ENCODE measurements at regions not wholly inside any gene's neighbourhood (a gene's known extent, or its start where the extent isn't known, plus 50 kb on each side); places are given as distances from the start of the nearest gene placed in this dataset.
"Not testable (repeated sequence)": the region's sequence is repeated elsewhere in the genome, so short reads cannot be mapped to it uniquely, and the experiment has no call there.

- DNase-seq: no peak
Observed at GRCh38 chr11:29129844-29130243, 887.0 kb downstream of the KCNA4 start.

- DNase-seq: no peak
Observed at GRCh38 chr11:29127461-29127860, 889.4 kb downstream of the KCNA4 start.

GRCh38 chr11:29125606-29126005 lies 891.2 kb downstream of the KCNA4 start:
- no peak for DNase-seq

DNA sequence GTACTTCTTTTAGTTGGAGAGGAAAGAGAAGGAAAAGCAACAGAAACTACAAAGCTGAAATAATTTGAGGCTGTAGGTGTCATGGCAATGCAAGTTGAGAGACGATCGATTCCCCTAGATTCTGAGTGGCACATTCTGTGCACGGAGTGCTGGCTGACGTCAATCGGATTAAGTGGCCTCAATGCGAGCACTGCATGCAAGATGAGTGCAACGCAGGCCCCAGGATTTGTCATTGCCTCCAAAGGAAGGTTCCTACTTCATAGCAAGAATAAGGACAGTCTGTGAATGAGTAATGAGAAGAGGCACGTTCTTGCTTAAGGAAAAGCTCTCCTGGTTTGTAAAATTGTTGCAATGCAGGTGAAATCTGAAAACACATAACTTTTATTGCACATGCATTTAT lies 892.4 kb downstream of the KCNA4 start:
- DNase-seq: no peak

GRCh38 chr11:29119707-29120618 lies 896.9 kb downstream of the KCNA4 start:
- no peak for DNase-seq

DNA sequence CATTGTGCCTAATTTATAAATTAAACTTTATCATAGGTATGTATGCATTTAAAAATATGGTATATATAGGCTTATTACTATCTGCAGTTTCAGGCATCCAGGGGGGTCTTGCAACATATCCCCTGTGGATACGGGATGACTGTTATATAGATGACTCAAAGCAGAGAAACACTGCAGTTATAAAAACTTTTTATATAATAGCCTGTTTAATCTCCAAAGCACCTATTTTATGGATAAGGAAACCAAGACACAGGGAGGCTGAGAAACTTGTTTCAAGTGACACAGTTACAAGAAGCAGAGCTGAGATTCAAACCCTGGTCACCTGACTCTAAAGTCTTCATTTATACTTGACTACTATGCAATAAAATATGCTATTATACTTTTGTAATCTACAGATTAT lies 897.7 kb downstream of the KCNA4 start:
- no peak for DNase-seq

GRCh38 chr11:29100967-29101366 lies 915.9 kb downstream of the KCNA4 start:
- no peak for DNase-seq

DNA sequence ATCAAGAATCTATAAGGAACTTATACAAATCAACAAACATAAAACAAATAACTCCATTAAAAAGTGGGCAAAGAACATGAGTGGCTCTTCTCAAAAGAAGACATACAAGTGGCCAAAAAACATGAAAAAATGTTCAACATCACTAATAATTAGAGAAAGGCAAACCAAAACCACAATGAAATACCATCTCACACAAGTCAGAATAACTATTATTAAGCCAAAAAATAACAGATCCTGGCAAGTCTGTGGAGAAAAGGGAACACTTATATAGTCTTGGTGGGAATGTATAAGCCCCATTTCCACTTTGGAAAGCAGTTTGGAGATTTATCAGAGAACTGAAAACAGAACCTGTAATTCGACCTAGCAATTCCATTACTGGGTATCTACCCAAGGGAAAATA lies 921.0 kb downstream of the KCNA4 start:
- DNase-seq: no peak

GRCh38 chr11:29093416-29094120 lies 923.3 kb downstream of the KCNA4 start:
- no peak for DNase-seq

GRCh38 chr11:29087200-29087812 lies 929.5 kb downstream of the KCNA4 start:
- DNase-seq: no peak

GRCh38 chr11:29075726-29076125 lies 941.1 kb downstream of the KCNA4 start:
- DNase-seq: no peak

GRCh38 chr11:29063630-29064361 lies 953.0 kb downstream of the KCNA4 start:
- DNase-seq: no peak

GRCh38 chr11:29061452-29061851 lies 953.3 kb downstream of the METTL15 start:
- no peak for DNase-seq

- DNase-seq: not testable (repeated sequence)
Observed at GRCh38 chr11:29056487-29056886, 948.3 kb downstream of the METTL15 start.

DNA sequence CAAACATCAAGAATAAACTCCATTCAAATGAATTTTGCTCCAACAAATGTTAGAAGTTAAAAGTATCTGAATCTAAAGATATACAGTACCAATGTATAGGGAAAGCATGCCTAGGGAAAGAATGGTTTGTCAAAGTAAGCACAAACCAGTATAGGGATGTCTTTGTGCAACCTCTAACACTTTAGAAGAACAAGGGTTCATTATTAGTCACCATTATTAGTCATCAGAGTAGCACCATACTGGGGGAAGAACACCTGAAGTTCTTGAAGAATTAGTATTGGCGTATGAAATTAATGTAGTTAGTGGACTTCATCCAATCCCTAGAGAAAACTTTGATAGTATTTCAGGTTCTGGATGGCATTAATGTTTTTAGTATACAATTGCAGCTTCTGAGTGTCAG lies 943.7 kb downstream of the METTL15 start:
- DNase-seq: no peak

DNA sequence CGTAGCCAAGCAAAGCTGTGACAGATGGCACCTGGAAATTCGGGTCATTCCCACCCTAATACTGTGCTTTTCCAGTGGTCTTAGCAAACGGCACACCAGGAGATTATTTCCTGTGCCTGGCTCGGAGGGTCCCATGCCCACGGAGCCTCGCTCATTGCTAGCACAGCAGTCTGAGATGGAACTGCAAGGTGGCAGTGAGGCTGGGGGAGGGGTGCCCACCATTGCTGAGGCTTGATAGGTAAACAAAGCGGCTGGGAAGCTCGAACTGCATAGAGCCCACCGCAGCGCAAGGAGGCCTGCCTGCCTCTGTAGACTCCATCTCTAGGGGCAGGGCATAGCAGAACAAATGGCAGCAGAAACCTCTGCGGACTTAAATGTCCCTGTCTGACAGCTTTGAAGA lies 942.8 kb downstream of the METTL15 start:
- not testable (repeated sequence) for DNase-seq

DNA sequence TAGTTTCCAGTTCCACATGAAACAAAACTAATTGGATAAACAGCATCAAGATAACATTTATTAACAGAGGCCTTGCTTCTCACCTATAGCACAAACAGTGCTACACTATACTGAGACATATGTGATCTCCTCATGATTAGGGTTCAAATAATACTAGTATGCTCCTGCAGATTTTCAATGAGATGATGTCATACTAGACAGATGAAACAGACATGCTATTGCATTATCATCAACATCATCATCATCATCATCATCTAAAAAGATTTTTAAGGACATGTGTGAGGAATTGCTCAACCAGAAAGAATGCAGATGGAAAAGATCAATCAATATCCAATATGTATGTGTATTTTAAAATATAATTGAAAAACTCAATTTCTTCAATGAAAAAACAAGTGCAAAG lies 932.3 kb downstream of the METTL15 start:
- no peak for DNase-seq

DNA sequence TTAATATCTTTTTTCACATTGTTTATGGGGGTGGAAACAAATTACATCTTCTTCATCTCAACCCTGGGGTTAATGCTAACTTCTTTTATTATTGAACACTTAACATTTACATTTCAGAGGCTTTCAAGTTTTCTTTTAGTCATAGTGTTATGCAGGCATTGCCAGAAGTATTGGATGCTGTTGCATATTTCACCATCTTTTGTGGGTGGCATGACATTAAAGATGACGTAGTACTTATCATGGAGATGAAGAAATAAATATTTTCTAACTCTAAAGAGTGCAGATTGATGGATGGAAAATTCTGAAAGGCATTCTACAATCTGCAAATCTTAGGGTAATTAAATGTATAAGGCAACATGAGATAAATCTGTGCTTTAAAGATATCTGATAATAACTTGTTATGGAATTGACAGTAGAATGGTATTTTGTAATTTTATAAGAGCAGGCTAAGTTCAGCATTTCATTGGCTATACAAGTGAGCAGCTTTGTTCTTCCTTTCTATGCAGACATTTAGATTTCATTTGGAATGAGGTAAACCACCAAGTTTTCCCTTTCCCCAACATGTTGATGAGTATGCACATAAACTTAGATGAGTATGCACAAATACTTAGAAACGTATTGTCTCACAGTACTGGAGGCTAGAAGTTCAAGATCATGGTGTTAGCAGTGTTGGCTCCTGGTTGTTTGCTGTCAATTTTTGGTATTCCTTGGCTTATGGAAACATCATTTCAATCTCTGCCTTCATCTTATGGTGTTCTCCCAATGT lies 924.4 kb downstream of the METTL15 start:
- no peak for DNase-seq

- no peak for DNase-seq
Observed at GRCh38 chr11:29029452-29029851, 921.3 kb downstream of the METTL15 start.

DNA sequence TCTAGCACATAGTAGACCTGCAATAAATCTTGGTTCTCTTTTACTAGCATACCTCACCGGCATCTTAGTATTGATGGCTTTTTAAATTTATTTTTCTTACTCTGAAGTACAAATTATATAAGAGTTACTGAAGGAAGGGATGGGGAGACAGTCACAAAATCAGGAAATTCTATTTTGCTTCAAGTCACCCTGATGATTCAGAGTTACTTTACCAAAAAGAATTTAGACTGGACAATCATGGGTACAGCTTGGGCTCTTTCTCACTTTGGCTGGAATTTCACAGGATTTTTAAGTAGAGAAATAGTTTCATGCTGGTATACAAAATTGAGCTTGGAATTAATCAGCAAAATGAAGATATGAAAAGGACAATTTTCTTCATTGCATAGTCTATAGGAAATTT lies 919.2 kb downstream of the METTL15 start:
- no peak for DNase-seq

GRCh38 chr11:29026286-29026685 lies 918.1 kb downstream of the METTL15 start:
- DNase-seq: no peak

GRCh38 chr11:29025001-29025400 lies 916.8 kb downstream of the METTL15 start:
- no peak for DNase-seq
